Coronary artery (tissue), 2 donors: ENCODE measurements at regions not wholly inside any gene's neighbourhood (a gene's known extent, or its start where the extent isn't known, plus 50 kb on each side); places are given as distances from the start of the nearest gene placed in this dataset.

Experiments used
- DNase-seq: peaks from one replicate; pipeline ENCODE4 v3.0.0-alpha.2; 2017; ENCODE audit warnings: low spot score
- H3K27ac ChIP-seq, 2 donors: fragments of 200-600 bp; sonication (generic); one replicate each; pipeline ENCODE4 v1.5.1; 2016 to 2019
- H3K4me3 ChIP-seq: fragments of 200-600 bp; sonication (generic); 2 replicates; pipeline ENCODE4 v1.5.1; 2016; ENCODE audit warnings: mild to moderate bottlenecking, moderate library complexity
- CTCF ChIP-seq: fragments of 200-600 bp; sonication (generic); IDR thresholded peaks from one replicate; pipeline ENCODE4 v1.5.1; 2019; ENCODE audit warnings: antibody characterized with exemption

GRCh38 chr13:50550151-50550550 lies 293.3 kb downstream of the DLEU7 start:
- Histone ChIP-seq H3K27ac (no peak overlapping the region), H3K4me3 (no peak overlapping the region)
- no peak for TF ChIP-seq CTCF
- no peak for DNase-seq

GRCh38 chr13:50552424-50552966 lies 291.0 kb downstream of the DLEU7 start:
- Histone ChIP-seq H3K4me3 (no peak overlapping the region), H3K27ac (no peak overlapping the region)
- TF ChIP-seq CTCF: no peak
- no peak for DNase-seq

- no peak for TF ChIP-seq CTCF
- DNase-seq: no peak
- H3K4me3 ChIP-seq: no peak overlapping the region
- H3K27ac ChIP-seq: no peak overlapping the region
Observed at GRCh38 chr13:50561739-50562138, 281.8 kb downstream of the DLEU7 start.

GRCh38 chr13:50566646-50567045 lies 276.8 kb downstream of the DLEU7 start:
- H3K27ac ChIP-seq: no peak overlapping the region
- no peak for TF ChIP-seq CTCF
- no peak overlapping the region for H3K4me3 ChIP-seq
- no peak for DNase-seq

GRCh38 chr13:50572129-50572528 lies 271.4 kb downstream of the DLEU7 start:
- no peak for TF ChIP-seq CTCF
- no peak overlapping the region for H3K27ac ChIP-seq
- no peak overlapping the region for H3K4me3 ChIP-seq
- no peak for DNase-seq

GRCh38 chr13:50573066-50573465 lies 270.4 kb downstream of the DLEU7 start:
- H3K4me3 ChIP-seq: no peak overlapping the region
- H3K27ac ChIP-seq: no peak overlapping the region
- no peak for DNase-seq
- TF ChIP-seq CTCF: no peak

GRCh38 chr13:50574731-50575130 lies 268.8 kb downstream of the DLEU7 start:
- H3K27ac ChIP-seq: no peak overlapping the region
- TF ChIP-seq CTCF: no peak
- no peak for DNase-seq
- no peak overlapping the region for H3K4me3 ChIP-seq
